Caco-2 (cell line): ENCODE measurements at regions not wholly inside any gene's neighbourhood (a gene's known extent, or its start where the extent isn't known, plus 50 kb on each side); places are given as distances from the start of the nearest gene placed in this dataset.

Experiments used
- BruUV-seq: library from RNA; stranded (reverse); fragments of 400-500 nt; replicated peaks from 2 replicates; lab custom pipeline; 2021; lab: Mats Ljungman, UMichigan
- CTCF ChIA-PET: fragments of 300-600 bp; sonication (Branson Sonifier 250); formaldehyde crosslinking; loops from one replicate; lab custom pipeline; 2022; ENCODE audit warnings: antibody characterized with exemption; lab: Charles Lee
- POLR2A ChIA-PET: fragments of 300-600 bp; sonication (Branson Sonifier 250); formaldehyde crosslinking; loops from one replicate; lab custom pipeline; 2022; ENCODE audit warnings: antibody characterized with exemption; lab: Charles Lee
- DNase-seq, 2 experiments: peaks; one replicate each; pipeline versions ENCODE4 v3.0.0 to v3.0.0-alpha.2; 2020 to 2022
- H3K27me3 ChIP-seq: replicated peaks from 2 replicates; pipeline ENCODE4 v1.6.0; 2011; ENCODE audit warnings: low read length; ENCODE audit not compliant: control insufficient read depth, insufficient read depth
- H3K36me3 ChIP-seq: 2 replicates; pipeline ENCODE4 v1.5.1; 2011; ENCODE audit warnings: low read length; ENCODE audit not compliant: control insufficient read depth, insufficient read depth
- H3K4me1 ChIP-seq: fragments of 250-450 bp; sonication (Bioruptor Pico); 2 replicates; pipeline ENCODE4 v1.5.1; 2020; ENCODE audit warnings: mild to moderate bottlenecking
- H3K4me3 ChIP-seq: 2 replicates; pipeline ENCODE4 v1.5.1; 2011; ENCODE audit warnings: low read depth, mild to moderate bottlenecking, control low read depth, low read length
- H3K9me3 ChIP-seq: fragments of 250-450 bp; sonication (Bioruptor Pico); 2 replicates; pipeline ENCODE4 v1.5.1; 2020; ENCODE audit warnings: mild to moderate bottlenecking, moderate library complexity
- H3K27ac Mint-ChIP-seq: one replicate; pipeline ENCODE4 v1.8.0; 2022; ENCODE audit warnings: mixed read lengths; ENCODE audit not compliant: unreplicated experiment
- H3K27me3 Mint-ChIP-seq: one replicate; pipeline ENCODE4 v1.8.0; 2022; ENCODE audit warnings: mixed read lengths; ENCODE audit not compliant: insufficient read depth, unreplicated experiment
- H3K36me3 Mint-ChIP-seq: one replicate; pipeline ENCODE4 v1.8.0; 2022; ENCODE audit warnings: mild to moderate bottlenecking, mixed read lengths; ENCODE audit not compliant: insufficient read depth, unreplicated experiment
- H3K4me1 Mint-ChIP-seq: one replicate; pipeline ENCODE4 v1.8.0; 2022; ENCODE audit warnings: low read depth, mixed read lengths; ENCODE audit not compliant: unreplicated experiment
- H3K4me3 Mint-ChIP-seq: one replicate; pipeline ENCODE4 v1.8.0; 2022; ENCODE audit warnings: mild to moderate bottlenecking, moderate library complexity, mixed read lengths; ENCODE audit not compliant: unreplicated experiment
- H3K9me3 Mint-ChIP-seq: one replicate; pipeline ENCODE4 v1.8.0; 2022; ENCODE audit warnings: mixed read lengths; ENCODE audit not compliant: unreplicated experiment
- CTCF ChIP-seq, 2 experiments: fragments of 200-600 bp in 1 of 2; IDR thresholded peaks; 1 replicate in 1 of 2; 2 replicates in 1 of 2; pipeline versions ENCODE4 v1.5.1 to v1.8.0; 2011 to 2022; ENCODE audit warnings: antibody characterized with exemption in 1 of 2, control low read depth in 1 of 2, inconsistent platforms in 1 of 2, low read depth in 1 of 2, low read length in 1 of 2, mild to moderate bottlenecking in 1 of 2, moderate library complexity in 1 of 2; ENCODE audit not compliant: insufficient read depth in 1 of 2, severe bottlenecking in 1 of 2, unreplicated experiment in 1 of 2
- intact Hi-C: fragments of 100-400 bp; cut with micrococcal nuclease; formaldehyde crosslinking; loops from one replicate; pipeline ENCODE4 v1.10.0; 2022; ENCODE audit not compliant: unreplicated experiment

DNA sequence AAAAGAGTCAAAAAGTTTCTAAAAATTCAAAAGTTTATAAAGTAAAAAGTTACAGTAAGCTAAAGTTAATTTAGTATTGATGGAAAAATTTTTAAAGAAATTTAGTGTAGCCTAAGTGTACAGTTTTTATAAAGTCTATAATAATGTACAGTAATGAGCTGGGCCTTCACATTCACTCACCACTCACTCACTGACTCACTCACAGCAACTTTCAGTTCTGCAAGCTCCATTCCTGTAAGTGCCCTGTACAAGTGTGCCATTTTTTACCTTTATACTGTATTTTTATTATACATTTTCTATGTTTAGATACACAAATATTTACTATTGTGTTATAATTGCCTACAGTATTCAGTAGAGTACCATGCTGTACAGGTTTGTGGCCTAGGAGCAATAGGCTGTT lies 239.5 kb upstream of the MAP3K1 start:
- H3K4me1 Mint-ChIP-seq: no peaks in the 10 kb centered on the region
- TF ChIP-seq CTCF (IDR thresholded peaks at IDR 0.05; ENCODE audit: insufficient read depth in 1 of 2, low read depth in 1 of 2, low read length in 1 of 2, severe bottlenecking in 1 of 2, unreplicated experiment in 1 of 2): no peak
- peaks cover 19% of the 10 kb centered on the region for H3K4me1 ChIP-seq
- BruUV-seq: no TSS peak
- H3K9me3 ChIP-seq: peaks cover 10% of the 10 kb centered on the region
- intact Hi-C loops: no loop called here
- no peak for DNase-seq
- no peak overlapping the region for H3K4me3 Mint-ChIP-seq
- H3K4me3 ChIP-seq: no peak overlapping the region
- no peaks in the 10 kb centered on the region for H3K27me3 ChIP-seq
- H3K27ac Mint-ChIP-seq: no peak overlapping the region
- CTCF ChIA-PET: no interaction called here
- no peaks in the 10 kb centered on the region for H3K36me3 Mint-ChIP-seq
- no peaks in the 10 kb centered on the region for H3K36me3 ChIP-seq
- H3K9me3 Mint-ChIP-seq: peaks cover 9% of the 10 kb centered on the region
- H3K27me3 Mint-ChIP-seq: no peaks in the 10 kb centered on the region
- POLR2A ChIA-PET: no interaction called here

GRCh38 chr5:56574778-56575177 lies 240.6 kb upstream of the MAP3K1 start:
- H3K27me3 Mint-ChIP-seq: no peaks in the 10 kb centered on the region
- Histone ChIP-seq H3K27me3 (no peaks in the 10 kb centered on the region), H3K4me1 (peaks cover 19% of the 10 kb centered on the region), H3K36me3 (no peaks in the 10 kb centered on the region), H3K4me3 (no peak overlapping the region), H3K9me3 (peaks cover 10% of the 10 kb centered on the region)
- H3K4me1 Mint-ChIP-seq: no peaks in the 10 kb centered on the region
- H3K36me3 Mint-ChIP-seq: no peaks in the 10 kb centered on the region
- no peak overlapping the region for H3K27ac Mint-ChIP-seq
- peaks cover 9% of the 10 kb centered on the region for H3K9me3 Mint-ChIP-seq
- H3K4me3 Mint-ChIP-seq: no peak overlapping the region
- no TSS peak for BruUV-seq
- CTCF ChIA-PET: no interaction called here
- no peak for TF ChIP-seq CTCF (IDR thresholded peaks at IDR 0.05; ENCODE audit: insufficient read depth in 1 of 2, low read depth in 1 of 2, low read length in 1 of 2, severe bottlenecking in 1 of 2, unreplicated experiment in 1 of 2)
- DNase-seq: no peak
- intact Hi-C loops: no loop called here
- POLR2A ChIA-PET: no interaction called here

DNA sequence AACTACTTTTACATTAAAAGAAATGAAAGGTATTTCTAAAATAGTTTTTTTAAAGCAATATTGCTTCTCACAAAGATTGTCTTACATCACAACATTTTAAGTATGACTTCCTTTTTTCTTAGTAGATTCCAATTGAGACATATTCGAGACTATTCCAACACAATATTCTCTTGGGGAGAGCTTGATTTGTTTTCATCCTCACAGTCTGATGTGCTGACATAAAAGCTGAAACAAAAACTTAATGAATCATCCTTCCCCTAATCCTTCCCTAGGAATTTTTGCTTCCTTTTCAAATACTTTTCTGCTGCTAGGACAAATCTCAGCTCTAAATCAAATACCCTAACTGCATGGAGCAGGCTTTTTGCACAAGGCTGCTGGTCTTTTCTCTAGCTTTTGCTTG lies 245.8 kb upstream of the MAP3K1 start:
- Histone ChIP-seq H3K36me3 (no peaks in the 10 kb centered on the region), H3K4me1 (peaks cover 19% of the 10 kb centered on the region), H3K27me3 (no peaks in the 10 kb centered on the region), H3K4me3 (no peak overlapping the region), H3K9me3 (peaks cover 10% of the 10 kb centered on the region)
- no peak overlapping the region for H3K27ac Mint-ChIP-seq
- no peaks in the 10 kb centered on the region for H3K27me3 Mint-ChIP-seq
- no peak for DNase-seq
- no peaks in the 10 kb centered on the region for H3K36me3 Mint-ChIP-seq
- BruUV-seq: no TSS peak
- no peak for TF ChIP-seq CTCF (IDR thresholded peaks at IDR 0.05; ENCODE audit: insufficient read depth in 1 of 2, low read depth in 1 of 2, low read length in 1 of 2, severe bottlenecking in 1 of 2, unreplicated experiment in 1 of 2)
- ChIA-PET CTCF (no interaction called here), POLR2A (no interaction called here)
- intact Hi-C loops: no loop called here
- H3K4me1 Mint-ChIP-seq: peaks cover 12% of the 10 kb centered on the region
- H3K9me3 Mint-ChIP-seq: peaks cover 15% of the 10 kb centered on the region
- no peak overlapping the region for H3K4me3 Mint-ChIP-seq
